SK-N-SH (cell line): ENCODE measurements at regions not wholly inside any gene's neighbourhood (a gene's known extent, or its start where the extent isn't known, plus 50 kb on each side); places are given as distances from the start of the nearest gene placed in this dataset.

Source experiments
- CTCF ChIA-PET: fragments of 300-600, 350-600 bp; formaldehyde crosslinking; extraction: SDS; loops from one replicate; lab custom pipeline; 2021; lab: Yijun Ruan, JAX
- POLR2A ChIA-PET: fragments of 350-600 bp; sonication (Branson Sonifier 250); formaldehyde crosslinking; extraction: SDS; loops from one replicate; lab custom pipeline; 2020; ENCODE audit warnings: antibody characterized with exemption, inconsistent platforms; lab: Yijun Ruan, JAX
- DNase-seq: peaks from one replicate; pipeline ENCODE4 v3.0.0; 2012
- H2AFZ ChIP-seq: fragments of 200-600 bp; sonication (generic); 2 replicates; pipeline ENCODE4 v1.8.1; 2016; ENCODE audit warnings: antibody characterized with exemption, mild to moderate bottlenecking, low read depth
- H3F3A ChIP-seq: fragments of 200-600 bp; sonication (generic); replicated peaks from 2 replicates; pipeline ENCODE3; 2016; ENCODE audit warnings: antibody characterized with exemption, mild to moderate bottlenecking; ENCODE audit not compliant: insufficient read depth
- H3K27ac ChIP-seq, 2 experiments: fragments of 200-500 bp in 1 of 2; fragments of 200-600 bp in 1 of 2; sonication (Bioruptor generic) in 1 of 2; sonication (generic), shearing (Covaris generic) in 1 of 2; 2 replicates each; pipeline versions ENCODE4 v1.5.1 to v1.6.1; 2014 to 2016; ENCODE audit warnings: low read depth in 2 of 2, inconsistent platforms in 1 of 2, low read length in 1 of 2, mild to moderate bottlenecking in 1 of 2, mixed read lengths in 1 of 2
- H3K27me3 ChIP-seq: fragments of 200-600 bp; sonication (generic), shearing (Covaris generic); 2 replicates; pipeline ENCODE4 v1.6.1; 2016; ENCODE audit warnings: mixed run types; ENCODE audit not compliant: insufficient read depth
- H3K36me3 ChIP-seq, 2 experiments: fragments of 200-500 bp in 1 of 2; fragments of 200-600 bp in 1 of 2; sonication (Bioruptor generic) in 1 of 2; sonication (generic) in 1 of 2; replicated peaks in 1 of 2; 2 replicates each; pipeline versions ENCODE3 to v1.5.1; 2014 to 2016; ENCODE audit warnings: low read length in 1 of 2, mild to moderate bottlenecking in 1 of 2; ENCODE audit not compliant: insufficient read depth in 2 of 2, control insufficient read depth in 1 of 2
- H3K4me1 ChIP-seq, 2 experiments: fragments of 200-500 bp in 1 of 2; fragments of 200-600 bp in 1 of 2; sonication (Bioruptor generic) in 1 of 2; sonication (generic), shearing (Covaris generic) in 1 of 2; 2 replicates each; pipeline versions ENCODE4 v1.5.1 to v1.6.1; 2014 to 2016; ENCODE audit warnings: low read depth in 1 of 2, low read length in 1 of 2, mixed run types in 1 of 2; ENCODE audit not compliant: insufficient read depth in 2 of 2, control insufficient read depth in 1 of 2
- H3K4me2 ChIP-seq: fragments of 200-600 bp; sonication (generic), shearing (Covaris generic); 2 replicates; pipeline ENCODE4 v1.6.1; 2017; ENCODE audit warnings: mixed run types
- H3K4me3 ChIP-seq, 2 experiments: fragments of 200-500 bp in 1 of 2; fragments of 200-600 bp in 1 of 2; sonication (Bioruptor generic) in 1 of 2; sonication (generic), shearing (Covaris generic) in 1 of 2; 2 replicates each; pipeline versions ENCODE4 v1.5.1 to v1.8.1; 2014 to 2016; ENCODE audit warnings: low read depth in 2 of 2, inconsistent platforms in 1 of 2, low read length in 1 of 2, mild to moderate bottlenecking in 1 of 2, mixed read lengths in 1 of 2, moderate library complexity in 1 of 2
- H3K79me2 ChIP-seq: fragments of 200-600 bp; sonication (generic); 2 replicates; pipeline ENCODE4 v1.8.1; 2017; ENCODE audit warnings: mild to moderate bottlenecking; ENCODE audit not compliant: insufficient read depth
- H3K9ac ChIP-seq: fragments of 200-600 bp; sonication (generic); 2 replicates; pipeline ENCODE4 v1.6.1; 2017; ENCODE audit warnings: mixed run types
- H3K9me2 ChIP-seq: fragments of 200-600 bp; sonication (generic); 2 replicates; pipeline ENCODE4 v1.6.1; 2017; ENCODE audit warnings: mixed run types
- H3K9me3 ChIP-seq: fragments of 200-600 bp; sonication (generic); 2 replicates; pipeline ENCODE4 v1.6.1; 2017; ENCODE audit warnings: mixed run types, mild to moderate bottlenecking, moderate library complexity
- H4K20me1 ChIP-seq: fragments of 200-600 bp; sonication (generic); 2 replicates; pipeline ENCODE4 v1.6.1; 2017; ENCODE audit warnings: mild to moderate bottlenecking, mixed run types; ENCODE audit not compliant: insufficient read depth
- ELF1 ChIP-seq: IDR thresholded peaks from 2 replicates; pipeline ENCODE4 v1.4.0; 2012
- EP300 ChIP-seq, 2 experiments: IDR thresholded peaks; 2 replicates each; pipeline versions ENCODE4 v1.4.0 to v1.6.1; 2012; ENCODE audit warnings: borderline replicate concordance in 1 of 2, low read depth in 1 of 2, low read length in 1 of 2
- FOXJ3 ChIP-seq: sonication (generic); formaldehyde crosslinking; IDR thresholded peaks from 2 replicates; pipeline ENCODE4 v1.5.1; 2020; ENCODE audit warnings: mild to moderate bottlenecking, missing genetic modification reagents
- GABPA ChIP-seq: IDR thresholded peaks from 2 replicates; pipeline ENCODE4 v1.4.0; 2012; ENCODE audit warnings: low read depth, mild to moderate bottlenecking
- GATA2 ChIP-seq: sonication (generic); formaldehyde crosslinking; IDR thresholded peaks from 2 replicates; pipeline ENCODE4 v1.5.0; 2020; ENCODE audit warnings: mild to moderate bottlenecking, missing genetic modification reagents
- MXI1 ChIP-seq: IDR thresholded peaks from 2 replicates; pipeline ENCODE4 v1.6.1; 2012; ENCODE audit warnings: mild to moderate bottlenecking, low read depth, low read length, improper control_type of control experiment
- NFIC ChIP-seq: IDR thresholded peaks from 2 replicates; pipeline ENCODE4 v1.4.0; 2012; ENCODE audit warnings: borderline replicate concordance
- NRF1 ChIP-seq: IDR thresholded peaks from 2 replicates; pipeline ENCODE4 v1.6.1; 2012; ENCODE audit warnings: low read depth, mild to moderate bottlenecking, low read length
- POLR2AphosphoS5 ChIP-seq: IDR thresholded peaks from 2 replicates; pipeline ENCODE4 v1.6.1; 2012; ENCODE audit warnings: low read depth, low read length
- RAD21 ChIP-seq: IDR thresholded peaks from 2 replicates; pipeline ENCODE4 v1.6.1; 2012; ENCODE audit warnings: mild to moderate bottlenecking, low read length
- SMC3 ChIP-seq: IDR thresholded peaks from 2 replicates; pipeline ENCODE4 v1.6.1; 2012; ENCODE audit warnings: low read depth, low read length, improper control_type of control experiment
- TAF1 ChIP-seq: IDR thresholded peaks from 2 replicates; pipeline ENCODE4 v1.6.1; 2012; ENCODE audit warnings: low read depth, mild to moderate bottlenecking, low read length, moderate library complexity, borderline replicate concordance
- TCF12 ChIP-seq: IDR thresholded peaks from 2 replicates; pipeline ENCODE4 v1.4.0; 2012
- TEAD4 ChIP-seq: IDR thresholded peaks from 2 replicates; pipeline ENCODE4 v1.4.0; 2012; ENCODE audit warnings: mild to moderate bottlenecking, borderline replicate concordance; ENCODE audit not compliant: insufficient read depth
- YY1 ChIP-seq: IDR thresholded peaks from 2 replicates; pipeline ENCODE4 v1.4.0; 2012; ENCODE audit warnings: low read depth, mild to moderate bottlenecking
- whole genome bisulfite sequencing: methylation state at CpG from one replicate; pipeline ENCODE4 v1.1.6; 2017; ENCODE audit warnings: low lambda C conversion rate; 5-methylcytosine and 5-hydroxymethylcytosine counted together
- TF ChIP-seq, protein P1 (sequence below): IDR thresholded peaks from 2 replicates; pipeline ENCODE4 v1.6.1; 2012; ENCODE audit warnings: mild to moderate bottlenecking, low read depth, low read length, moderate library complexity
- TF ChIP-seq, protein P2 (sequence below): IDR thresholded peaks from 2 replicates; pipeline ENCODE4 v1.4.0; 2012; ENCODE audit warnings: low read depth, borderline replicate concordance
- TF ChIP-seq, protein P3 (sequence below): fragments of 150-350 bp; IDR thresholded peaks from 2 replicates; pipeline ENCODE4 v1.6.1; 2017; ENCODE audit warnings: antibody characterized with exemption, low read length, low read depth, borderline replicate concordance
- TF ChIP-seq, protein P4 (sequence below): IDR thresholded peaks from 2 replicates; pipeline ENCODE4; 2012

DNA sequence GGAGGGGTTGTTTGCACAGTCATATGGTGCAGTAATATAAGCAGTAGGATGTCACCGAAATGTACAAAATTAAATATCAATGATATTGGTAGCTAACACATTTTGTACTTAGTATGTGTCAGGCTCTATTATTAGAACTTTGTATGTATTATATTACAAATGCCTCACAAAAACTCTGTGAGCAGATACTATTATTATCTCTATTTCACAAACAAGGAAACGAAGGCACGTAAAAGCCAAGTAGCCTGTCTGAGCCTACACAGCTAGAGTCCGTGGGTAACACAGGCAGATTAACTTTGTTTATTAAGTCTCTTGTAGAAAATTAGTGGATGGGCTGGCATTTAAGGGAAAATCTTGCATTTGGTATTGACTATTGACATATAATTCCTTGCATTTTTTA lies 284.3 kb upstream of the DAB2 start:
- TF ChIP-seq GATA2 (CRISPR knock-in tag) = no peak
- no peak for TF ChIP-seq TAF1
- no peak for TF ChIP-seq MXI1
- no peak for TF ChIP-seq NRF1
- TF ChIP-seq SMC3 = no peak
- no peak for TF ChIP-seq FOXJ3 (CRISPR knock-in tag)
- TF ChIP-seq NFIC = no peak
- TF ChIP-seq POLR2AphosphoS5 = no peak
- TF ChIP-seq RAD21 = no peak
- TF ChIP-seq EP300 (IDR thresholded peaks at IDR 0.05; ENCODE audit: borderline replicate concordance in 1 of 2, low read depth in 1 of 2, low read length in 1 of 2) = no peak
- no peak for TF ChIP-seq GABPA
- no peak for TF ChIP-seq YY1
- TF ChIP-seq, protein P1, sequence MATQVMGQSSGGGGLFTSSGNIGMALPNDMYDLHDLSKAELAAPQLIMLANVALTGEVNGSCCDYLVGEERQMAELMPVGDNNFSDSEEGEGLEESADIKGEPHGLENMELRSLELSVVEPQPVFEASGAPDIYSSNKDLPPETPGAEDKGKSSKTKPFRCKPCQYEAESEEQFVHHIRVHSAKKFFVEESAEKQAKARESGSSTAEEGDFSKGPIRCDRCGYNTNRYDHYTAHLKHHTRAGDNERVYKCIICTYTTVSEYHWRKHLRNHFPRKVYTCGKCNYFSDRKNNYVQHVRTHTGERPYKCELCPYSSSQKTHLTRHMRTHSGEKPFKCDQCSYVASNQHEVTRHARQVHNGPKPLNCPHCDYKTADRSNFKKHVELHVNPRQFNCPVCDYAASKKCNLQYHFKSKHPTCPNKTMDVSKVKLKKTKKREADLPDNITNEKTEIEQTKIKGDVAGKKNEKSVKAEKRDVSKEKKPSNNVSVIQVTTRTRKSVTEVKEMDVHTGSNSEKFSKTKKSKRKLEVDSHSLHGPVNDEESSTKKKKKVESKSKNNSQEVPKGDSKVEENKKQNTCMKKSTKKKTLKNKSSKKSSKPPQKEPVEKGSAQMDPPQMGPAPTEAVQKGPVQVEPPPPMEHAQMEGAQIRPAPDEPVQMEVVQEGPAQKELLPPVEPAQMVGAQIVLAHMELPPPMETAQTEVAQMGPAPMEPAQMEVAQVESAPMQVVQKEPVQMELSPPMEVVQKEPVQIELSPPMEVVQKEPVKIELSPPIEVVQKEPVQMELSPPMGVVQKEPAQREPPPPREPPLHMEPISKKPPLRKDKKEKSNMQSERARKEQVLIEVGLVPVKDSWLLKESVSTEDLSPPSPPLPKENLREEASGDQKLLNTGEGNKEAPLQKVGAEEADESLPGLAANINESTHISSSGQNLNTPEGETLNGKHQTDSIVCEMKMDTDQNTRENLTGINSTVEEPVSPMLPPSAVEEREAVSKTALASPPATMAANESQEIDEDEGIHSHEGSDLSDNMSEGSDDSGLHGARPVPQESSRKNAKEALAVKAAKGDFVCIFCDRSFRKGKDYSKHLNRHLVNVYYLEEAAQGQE = no peak
- TF ChIP-seq TCF12 = no peak
- TF ChIP-seq, protein P2, sequence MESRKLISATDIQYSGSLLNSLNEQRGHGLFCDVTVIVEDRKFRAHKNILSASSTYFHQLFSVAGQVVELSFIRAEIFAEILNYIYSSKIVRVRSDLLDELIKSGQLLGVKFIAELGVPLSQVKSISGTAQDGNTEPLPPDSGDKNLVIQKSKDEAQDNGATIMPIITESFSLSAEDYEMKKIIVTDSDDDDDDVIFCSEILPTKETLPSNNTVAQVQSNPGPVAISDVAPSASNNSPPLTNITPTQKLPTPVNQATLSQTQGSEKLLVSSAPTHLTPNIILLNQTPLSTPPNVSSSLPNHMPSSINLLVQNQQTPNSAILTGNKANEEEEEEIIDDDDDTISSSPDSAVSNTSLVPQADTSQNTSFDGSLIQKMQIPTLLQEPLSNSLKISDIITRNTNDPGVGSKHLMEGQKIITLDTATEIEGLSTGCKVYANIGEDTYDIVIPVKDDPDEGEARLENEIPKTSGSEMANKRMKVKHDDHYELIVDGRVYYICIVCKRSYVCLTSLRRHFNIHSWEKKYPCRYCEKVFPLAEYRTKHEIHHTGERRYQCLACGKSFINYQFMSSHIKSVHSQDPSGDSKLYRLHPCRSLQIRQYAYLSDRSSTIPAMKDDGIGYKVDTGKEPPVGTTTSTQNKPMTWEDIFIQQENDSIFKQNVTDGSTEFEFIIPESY = no peak
- no peak for TF ChIP-seq ELF1
- TF ChIP-seq, protein P3, sequence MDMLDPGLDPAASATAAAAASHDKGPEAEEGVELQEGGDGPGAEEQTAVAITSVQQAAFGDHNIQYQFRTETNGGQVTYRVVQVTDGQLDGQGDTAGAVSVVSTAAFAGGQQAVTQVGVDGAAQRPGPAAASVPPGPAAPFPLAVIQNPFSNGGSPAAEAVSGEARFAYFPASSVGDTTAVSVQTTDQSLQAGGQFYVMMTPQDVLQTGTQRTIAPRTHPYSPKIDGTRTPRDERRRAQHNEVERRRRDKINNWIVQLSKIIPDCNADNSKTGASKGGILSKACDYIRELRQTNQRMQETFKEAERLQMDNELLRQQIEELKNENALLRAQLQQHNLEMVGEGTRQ = no peak
- TF ChIP-seq, protein P4, sequence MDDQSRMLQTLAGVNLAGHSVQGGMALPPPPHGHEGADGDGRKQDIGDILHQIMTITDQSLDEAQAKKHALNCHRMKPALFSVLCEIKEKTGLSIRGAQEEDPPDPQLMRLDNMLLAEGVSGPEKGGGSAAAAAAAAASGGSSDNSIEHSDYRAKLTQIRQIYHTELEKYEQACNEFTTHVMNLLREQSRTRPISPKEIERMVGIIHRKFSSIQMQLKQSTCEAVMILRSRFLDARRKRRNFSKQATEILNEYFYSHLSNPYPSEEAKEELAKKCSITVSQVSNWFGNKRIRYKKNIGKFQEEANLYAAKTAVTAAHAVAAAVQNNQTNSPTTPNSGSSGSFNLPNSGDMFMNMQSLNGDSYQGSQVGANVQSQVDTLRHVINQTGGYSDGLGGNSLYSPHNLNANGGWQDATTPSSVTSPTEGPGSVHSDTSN = no peak
- TF ChIP-seq TEAD4 = no peak
- DNase-seq = no peak
- Histone ChIP-seq H3K9me3 (no peaks in the 10 kb centered on the region), H3F3A (no peaks in the 10 kb centered on the region), H3K9ac (no peak overlapping the region), H3K9me2 (no peaks in the 10 kb centered on the region), H3K27me3 (no peaks in the 10 kb centered on the region; the same call in 1 of the 2 replicates), H3K4me1 (no peaks in the 10 kb centered on the region), H3K4me2 (no peak overlapping the region), H3K27ac (no peak overlapping the region), H2AFZ (no peak overlapping the region), H3K4me3 (no peak overlapping the region), H3K36me3 (no peaks in the 10 kb centered on the region), H4K20me1 (no peaks in the 10 kb centered on the region), H3K79me2 (no peaks in the 10 kb centered on the region)
- CTCF ChIA-PET = no interaction called here
- POLR2A ChIA-PET = no interaction called here
- WGBS = 12% methylated on average over 4 of the region's 4 CpGs
